DOHH2 (cell line): ENCODE measurements at regions not wholly inside any gene's neighbourhood (a gene's known extent, or its start where the extent isn't known, plus 50 kb on each side); places are given as distances from the start of the nearest gene placed in this dataset.
A peak's percentile ranks its signal among the peaks of the same experiment; 100 is the strongest.

Experiments used
- H3F3A ChIP-seq: fragments of 200-600 bp; sonication (generic), shearing (Covaris generic); 2 replicates; pipeline ENCODE4 v1.6.0; 2016; ENCODE audit warnings: antibody characterized with exemption, mild to moderate bottlenecking; ENCODE audit not compliant: control insufficient read depth, insufficient read depth
- H3K27ac ChIP-seq: fragments of 200-600 bp; sonication (generic); 2 replicates; pipeline ENCODE4 v1.5.1; 2014; ENCODE audit warnings: low read depth, mild to moderate bottlenecking, low read length, moderate library complexity
- H3K27me3 ChIP-seq: fragments of 200-600 bp; sonication (generic); 2 replicates; pipeline ENCODE4 v1.6.1; 2014; ENCODE audit warnings: mild to moderate bottlenecking, low read length, mixed read lengths; ENCODE audit not compliant: control insufficient read depth
- H3K36me3 ChIP-seq: fragments of 200-600 bp; sonication (generic); 2 replicates; pipeline ENCODE4 v1.6.1; 2014; ENCODE audit warnings: mild to moderate bottlenecking, low read length, moderate library complexity, mixed read lengths; ENCODE audit not compliant: control insufficient read depth
- H3K4me1 ChIP-seq: fragments of 200-600 bp; sonication (generic); 2 replicates; pipeline ENCODE4 v1.6.1; 2014; ENCODE audit warnings: mild to moderate bottlenecking, low read length, mixed read lengths; ENCODE audit not compliant: control insufficient read depth
- H3K4me2 ChIP-seq: fragments of 200-600 bp; sonication (generic); 2 replicates; pipeline ENCODE4 v1.6.0; 2014; ENCODE audit warnings: mild to moderate bottlenecking, low read length, moderate library complexity
- H3K4me3 ChIP-seq: fragments of 200-600 bp; sonication (generic); 2 replicates; pipeline ENCODE4 v1.5.1; 2014; ENCODE audit warnings: mild to moderate bottlenecking, low read length, mixed read lengths
- H3K79me2 ChIP-seq: fragments of 200-600 bp; sonication (generic); 2 replicates; pipeline ENCODE4 v1.6.1; 2014; ENCODE audit warnings: mild to moderate bottlenecking, low read length, mixed read lengths; ENCODE audit not compliant: control insufficient read depth
- H3K9me2 ChIP-seq: fragments of 200-600 bp; sonication (generic); replicated peaks from 2 replicates; pipeline ENCODE4 v1.6.1; 2014; ENCODE audit warnings: mild to moderate bottlenecking, low read length, mixed read lengths; ENCODE audit not compliant: control insufficient read depth
- H3K9me3 ChIP-seq: fragments of 200-600 bp; sonication (generic); 2 replicates; pipeline ENCODE4 v1.6.1; 2014; ENCODE audit warnings: antibody characterized with exemption, low read length, mixed read lengths; ENCODE audit not compliant: control insufficient read depth, insufficient read depth
- H4K20me1 ChIP-seq: fragments of 200-600 bp; sonication (generic); 2 replicates; pipeline ENCODE4 v1.6.0; 2014; ENCODE audit warnings: low read depth, mild to moderate bottlenecking, antibody characterized with exemption, low read length, moderate library complexity; ENCODE audit not compliant: control insufficient read depth, insufficient read depth
- CTCF ChIP-seq: fragments of 200-600 bp; sonication (generic); IDR thresholded peaks from one replicate; pipeline ENCODE4 v1.5.1; 2014; ENCODE audit warnings: antibody characterized with exemption, mild to moderate bottlenecking, low read depth, low read length; ENCODE audit not compliant: poor library complexity, severe bottlenecking
- EZH2phosphoT487 ChIP-seq: fragments of 200-600 bp; sonication (generic); IDR thresholded peaks from 2 replicates; pipeline ENCODE4 v1.6.1; 2017; ENCODE audit warnings: borderline replicate concordance, mild to moderate bottlenecking, antibody characterized with exemption, low read length, moderate library complexity, mixed read lengths

- H3K79me2 ChIP-seq: no peaks in the 10 kb centered on the region
- H3K4me2 ChIP-seq: no peak overlapping the region
- H3F3A ChIP-seq: no peaks in the 10 kb centered on the region
- H3K4me3 ChIP-seq: no peak overlapping the region
- TF ChIP-seq CTCF (no peak), EZH2phosphoT487 (no peak)
- no peaks in the 10 kb centered on the region for H3K9me2 ChIP-seq
- H3K36me3 ChIP-seq: no peaks in the 10 kb centered on the region
- H3K27ac ChIP-seq: no peak overlapping the region
- H4K20me1 ChIP-seq: no peaks in the 10 kb centered on the region
- H3K4me1 ChIP-seq: peaks cover 7% of the 10 kb centered on the region
- H3K9me3 ChIP-seq: no peaks in the 10 kb centered on the region
- no peaks in the 10 kb centered on the region for H3K27me3 ChIP-seq
Observed at GRCh38 chr3:18765161-18765560, 340.0 kb upstream of the SATB1 start.

- Histone ChIP-seq H3K9me2 (no peaks in the 10 kb centered on the region), H3K9me3 (no peaks in the 10 kb centered on the region), H4K20me1 (no peaks in the 10 kb centered on the region), H3K4me3 (no peak overlapping the region), H3K27me3 (no peaks in the 10 kb centered on the region), H3K4me1 (peaks cover 7% of the 10 kb centered on the region), H3K79me2 (no peaks in the 10 kb centered on the region), H3K4me2 (no peak overlapping the region), H3K36me3 (no peaks in the 10 kb centered on the region), H3K27ac (no peak overlapping the region), H3F3A (no peaks in the 10 kb centered on the region)
- no peak for TF ChIP-seq EZH2phosphoT487
- no peak for TF ChIP-seq CTCF
Observed at GRCh38 chr3:18761530-18761929, 336.4 kb upstream of the SATB1 start.

- no peaks in the 10 kb centered on the region for H3K27me3 ChIP-seq
- no peak overlapping the region for H3K4me2 ChIP-seq
- no peak overlapping the region for H3K4me3 ChIP-seq
- H3K9me3 ChIP-seq: no peaks in the 10 kb centered on the region
- H3K79me2 ChIP-seq: no peaks in the 10 kb centered on the region
- H3K9me2 ChIP-seq: no peaks in the 10 kb centered on the region
- no peak overlapping the region for H3K27ac ChIP-seq
- no peaks in the 10 kb centered on the region for H3F3A ChIP-seq
- H3K36me3 ChIP-seq: no peaks in the 10 kb centered on the region
- H3K4me1 ChIP-seq: peaks cover 7% of the 10 kb centered on the region
- no peaks in the 10 kb centered on the region for H4K20me1 ChIP-seq
- TF ChIP-seq CTCF: peak; percentile 81
- TF ChIP-seq EZH2phosphoT487: no peak
Observed at GRCh38 chr3:18758047-18758704, 333.0 kb upstream of the SATB1 start.
